Cardiac muscle cell (in vitro differentiated cells and primary cell): ENCODE measurements at regions not wholly inside any gene's neighbourhood (a gene's known extent, or its start where the extent isn't known, plus 50 kb on each side); places are given as distances from the start of the nearest gene placed in this dataset.
"Not testable (repeated sequence)": the region's sequence is repeated elsewhere in the genome, so short reads cannot be mapped to it uniquely, and the experiment has no call there.

Experiments used
- DNase-seq, 2 donors: peaks; one replicate each; pipeline versions ENCODE4 v3.0.0 to v3.0.0-alpha.2; 2010 to 2017; ENCODE audit warnings: low read depth in 1 of 2, low spot score in 1 of 2
- H3K27ac ChIP-seq: fragments of 200-600 bp; sonication (generic); 2 replicates; pipeline ENCODE4 v1.5.1; 2016
- H3K27me3 ChIP-seq: fragments of 200-600 bp; sonication (generic); 2 replicates; pipeline ENCODE4 v1.6.0; 2016; ENCODE audit warnings: control low read depth
- H3K36me3 ChIP-seq: fragments of 200-600 bp; sonication (generic); 2 replicates; pipeline ENCODE4 v1.5.1; 2016; ENCODE audit warnings: control low read depth
- H3K4me1 ChIP-seq: fragments of 200-600 bp; sonication (generic); 2 replicates; pipeline ENCODE4 v1.8.1; 2017; ENCODE audit warnings: low read depth, mild to moderate bottlenecking, mixed run types
- H3K4me3 ChIP-seq: fragments of 200-600 bp; sonication (generic); 2 replicates; pipeline ENCODE4 v1.5.1; 2016; ENCODE audit warnings: mild to moderate bottlenecking
- H3K9me3 ChIP-seq: fragments of 200-600 bp; sonication (generic); 2 replicates; pipeline ENCODE4 v1.5.1; 2017; ENCODE audit warnings: low read depth, mild to moderate bottlenecking, control low read depth
- CTCF ChIP-seq: IDR thresholded peaks from 2 replicates; pipeline ENCODE4 v1.5.1; 2012; ENCODE audit warnings: low read depth, mild to moderate bottlenecking, low read length

- H3K27me3 ChIP-seq, result no peaks in the 10 kb centered on the region
- no peak for TF ChIP-seq CTCF
- peak; percentile 24 to 56 for DNase-seq
- H3K36me3 ChIP-seq, result no peaks in the 10 kb centered on the region
- H3K27ac ChIP-seq, result no peak overlapping the region
- H3K4me1 ChIP-seq, result peaks cover 17% of the 10 kb centered on the region
- no peaks in the 10 kb centered on the region for H3K9me3 ChIP-seq
- no peak overlapping the region for H3K4me3 ChIP-seq
Measured at GRCh38 chr11:91081440-91082043, 858.7 kb upstream of the CHORDC1 start.

GRCh38 chr11:91078221-91078620, 855.4 kb upstream of the CHORDC1 start:
- Histone ChIP-seq H3K27ac (no peak overlapping the region), H3K9me3 (no peaks in the 10 kb centered on the region), H3K27me3 (no peaks in the 10 kb centered on the region), H3K36me3 (no peaks in the 10 kb centered on the region), H3K4me1 (peaks cover 29% of the 10 kb centered on the region), H3K4me3 (no peak overlapping the region)
- no peak for DNase-seq
- no peak for TF ChIP-seq CTCF

GRCh38 chr11:91075032-91075695, 852.3 kb upstream of the CHORDC1 start:
- H3K27me3 ChIP-seq, result no peaks in the 10 kb centered on the region
- H3K4me3 ChIP-seq, result no peak overlapping the region
- TF ChIP-seq CTCF, result no peak
- no peaks in the 10 kb centered on the region for H3K9me3 ChIP-seq
- peak overlapping the region; percentile 8 for H3K27ac ChIP-seq
- DNase-seq, result peak in 1 of 2 donors; percentile 33
- H3K4me1 ChIP-seq, result peaks cover 12% of the 10 kb centered on the region
- no peaks in the 10 kb centered on the region for H3K36me3 ChIP-seq

GRCh38 chr11:91067666-91068065, 844.8 kb upstream of the CHORDC1 start:
- Histone ChIP-seq H3K27ac (no peak overlapping the region), H3K36me3 (no peaks in the 10 kb centered on the region), H3K27me3 (no peaks in the 10 kb centered on the region), H3K4me1 (no peaks in the 10 kb centered on the region), H3K9me3 (no peaks in the 10 kb centered on the region), H3K4me3 (no peak overlapping the region)
- no peak for TF ChIP-seq CTCF
- no peak for DNase-seq

- no peak overlapping the region for H3K27ac ChIP-seq
- H3K36me3 ChIP-seq, result no peaks in the 10 kb centered on the region
- H3K4me3 ChIP-seq, result no peak overlapping the region
- H3K4me1 ChIP-seq, result no peaks in the 10 kb centered on the region
- no peak for TF ChIP-seq CTCF
- no peaks in the 10 kb centered on the region for H3K27me3 ChIP-seq
- DNase-seq, result no peak
- H3K9me3 ChIP-seq, result no peaks in the 10 kb centered on the region
Measured at GRCh38 chr11:91066456-91067047, 843.7 kb upstream of the CHORDC1 start.

- not testable (repeated sequence) for H3K27ac ChIP-seq, DNase-seq, H3K4me1 ChIP-seq, H3K36me3 ChIP-seq, H3K4me3 ChIP-seq, H3K27me3 ChIP-seq, H3K9me3 ChIP-seq
Measured at GRCh38 chr11:91063399-91063798, 840.5 kb upstream of the CHORDC1 start.
